ENCODE measurements at regions not wholly inside any gene's neighbourhood (a gene's known extent, or its start where the extent isn't known, plus 50 kb on each side); places are given as distances from the start of the nearest gene placed in this dataset.

GRCh38 chrX:146477341-146477740, 332.2 kb upstream of the CXorf51B start:
- TF ChIP-seq ZNF609 (CRISPR knock-in tag; IDR thresholded peaks at IDR 0.05; ENCODE audit: borderline replicate concordance) (no peak), MYNN (CRISPR knock-in tag; IDR thresholded peaks at IDR 0.05; ENCODE audit: low read depth) (no peak), ZNF530 (CRISPR knock-in tag; IDR thresholded peaks at IDR 0.05; ENCODE audit: low read depth) (no peak), RXRB (CRISPR knock-in tag; IDR thresholded peaks at IDR 0.05; ENCODE audit: borderline replicate concordance) (no peak), PRDM10 (CRISPR knock-in tag; IDR thresholded peaks at IDR 0.05; ENCODE audit: low read depth) (no peak), NR2F6 (IDR thresholded peaks at IDR 0.05) (no peak), NR2F6 (CRISPR knock-in tag; IDR thresholded peaks at IDR 0.05) (no peak), ZNF263 (CRISPR knock-in tag; IDR thresholded peaks at IDR 0.05) (no peak), EZH2 (conservative IDR thresholded peaks at IDR 0.05; ENCODE audit: low read depth, low read length) (no peak), ZNF121 (CRISPR knock-in tag; IDR thresholded peaks at IDR 0.05) (no peak), ZNF280B (CRISPR knock-in tag; IDR thresholded peaks at IDR 0.05; ENCODE audit: borderline replicate concordance) (no peak)

Measured in HepG2 (cell line).